NCI-H187 treated with DMSO at 0.1 percent for 48 hours (cell line): ENCODE measurements at regions not wholly inside any gene's neighbourhood (a gene's known extent, or its start where the extent isn't known, plus 50 kb on each side); places are given as distances from the start of the nearest gene placed in this dataset.

ENCODE experiments used
- DNase-seq: peaks from one replicate; lab custom pipeline; 2025; lab: John Stamatoyannopoulos, UW

DNA sequence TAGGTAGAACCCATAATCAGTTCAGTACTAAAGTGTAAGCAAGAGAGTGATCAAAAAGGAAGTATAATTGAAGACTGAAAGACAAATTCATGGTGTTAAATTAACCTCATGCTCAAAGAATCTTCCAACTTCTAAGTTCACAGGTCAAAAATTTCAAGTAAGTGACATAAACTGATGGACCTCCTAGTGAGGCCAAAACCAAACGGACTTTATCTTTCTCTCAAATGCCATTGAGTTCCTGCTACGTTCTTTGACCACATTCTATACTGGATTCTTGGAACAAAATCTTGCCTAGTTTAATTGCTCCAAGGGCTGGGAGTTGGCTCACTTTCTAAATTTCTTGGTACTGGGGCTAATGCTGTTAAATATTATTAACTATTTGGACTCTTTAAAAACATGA, 794.9 kb downstream of the TLE4 start:
- DNase-seq = no peak

DNA sequence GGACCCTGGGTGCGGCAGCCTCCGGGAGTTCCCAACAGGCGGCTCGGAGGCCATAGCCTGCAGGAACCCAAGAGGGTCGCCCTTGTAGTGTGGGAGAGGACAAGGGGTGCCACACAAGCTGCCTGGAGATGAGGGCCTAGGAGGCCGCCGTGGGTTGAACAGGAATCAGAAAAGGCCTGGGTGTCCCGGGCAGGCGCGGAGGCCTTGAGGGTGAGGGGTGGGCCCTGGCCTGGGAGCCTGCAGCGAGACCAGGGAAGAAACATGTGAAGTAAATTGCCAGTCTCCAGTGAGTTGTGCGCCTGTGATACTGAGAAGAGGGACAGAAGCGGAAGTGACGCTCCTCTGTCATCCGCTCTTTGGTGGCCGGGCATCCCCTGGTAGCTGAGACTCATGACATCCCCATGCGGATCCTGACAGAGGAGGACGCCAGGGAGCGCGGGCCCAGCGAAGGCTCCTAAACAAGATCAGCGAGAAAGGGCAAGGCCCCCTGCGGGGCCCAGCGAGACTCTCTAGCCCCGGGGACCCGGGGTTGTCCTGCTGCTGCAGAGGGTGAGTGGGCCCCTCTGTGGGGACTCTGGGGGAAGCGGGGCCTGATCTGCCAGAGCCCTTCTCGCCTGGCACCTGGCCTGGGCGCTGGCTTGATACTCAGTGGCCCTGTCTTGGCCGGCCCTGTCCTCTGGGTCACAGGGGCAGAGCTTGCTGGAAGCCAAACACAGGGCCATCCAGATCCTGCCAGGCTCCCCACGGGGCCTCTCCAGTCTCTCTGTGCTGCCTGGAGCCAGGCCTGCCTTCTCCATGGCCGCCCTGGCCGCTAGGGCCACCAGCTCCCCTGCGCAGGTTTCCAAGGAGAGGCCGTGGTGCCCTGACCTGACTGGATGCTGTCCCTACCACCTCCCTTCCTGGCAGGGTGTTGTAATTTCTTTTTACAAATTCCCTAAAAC, 788.4 kb downstream of the TLE4 start:
- no peak for DNase-seq

DNA sequence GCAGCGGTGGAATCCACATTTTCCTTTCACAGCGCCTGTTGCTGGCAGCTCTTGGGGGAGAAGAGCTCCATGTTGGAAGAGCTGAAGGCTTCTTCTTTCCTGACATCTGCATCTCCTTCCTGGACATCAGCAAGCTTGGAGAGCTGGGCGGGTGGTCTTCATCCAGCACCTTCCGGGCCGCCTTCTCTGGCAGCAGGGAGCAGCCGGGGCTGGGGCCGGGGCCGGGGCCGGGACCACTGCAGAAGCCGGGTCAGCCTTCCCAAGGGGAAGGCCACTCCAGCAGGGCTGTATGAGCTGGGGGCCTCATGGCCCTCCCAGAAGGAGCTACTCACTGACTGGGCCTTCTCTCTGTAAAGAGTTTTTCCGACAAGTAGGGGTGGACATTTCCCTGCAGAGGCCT, 787.5 kb downstream of the TLE4 start:
- DNase-seq = no peak

DNA sequence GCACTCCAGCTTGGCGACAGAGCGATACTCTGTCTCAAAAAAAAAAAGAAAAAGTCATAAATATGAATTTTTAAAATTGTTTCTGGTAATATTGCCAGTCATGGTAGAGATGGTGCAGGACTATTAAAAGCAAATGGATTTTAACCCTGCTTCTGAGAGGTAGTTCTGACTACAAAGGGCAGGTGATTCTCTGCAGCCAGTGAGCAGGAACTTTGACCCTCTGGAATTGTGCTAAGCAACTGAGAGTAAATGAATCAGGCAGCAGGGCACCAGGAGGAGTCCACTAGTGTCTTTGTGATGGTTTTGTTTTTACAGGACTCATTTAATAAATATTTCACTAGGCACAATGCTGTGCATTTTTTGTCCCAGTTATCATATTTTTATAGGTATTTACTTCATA, 781.2 kb downstream of the TLE4 start:
- DNase-seq = no peak

DNA sequence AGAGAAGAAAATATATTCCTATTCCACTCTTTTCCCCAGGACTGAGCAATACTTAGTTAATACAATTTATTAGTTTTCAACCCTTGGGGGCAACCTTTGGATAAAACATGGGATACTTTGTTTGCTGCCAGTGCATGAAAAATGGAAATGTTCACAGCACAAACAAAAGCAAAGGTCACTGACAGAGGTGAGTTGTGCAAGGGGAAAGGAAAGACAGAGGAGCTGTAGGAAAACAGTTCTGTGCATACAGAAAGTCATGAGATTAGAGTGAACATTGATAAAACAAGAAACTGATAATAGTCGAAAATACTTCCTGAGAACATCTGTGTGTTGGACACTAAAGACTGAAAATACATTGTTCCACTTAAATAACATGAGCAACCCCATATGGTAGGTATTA, 779.8 kb downstream of the TLE4 start:
- no peak for DNase-seq

DNA sequence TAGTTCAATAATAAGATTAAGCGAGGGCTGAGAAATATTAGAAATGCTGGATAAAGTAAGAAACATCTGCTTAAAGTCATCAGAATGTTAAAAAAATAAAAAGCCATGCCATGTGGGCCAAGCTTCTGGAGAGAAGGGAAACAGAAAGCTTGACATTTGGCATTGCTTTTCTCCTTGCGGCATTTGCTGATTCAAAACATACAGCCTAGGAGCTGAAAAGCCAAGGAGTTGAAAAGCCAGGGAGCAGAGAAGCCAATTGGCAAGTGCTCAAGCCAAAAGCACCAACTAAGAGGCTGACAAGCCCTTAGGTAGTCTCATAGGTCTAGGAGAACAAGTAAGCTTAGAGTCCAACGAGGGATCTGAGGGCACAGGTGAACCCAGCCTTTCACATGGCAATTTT, 754.3 kb downstream of the TLE4 start:
- DNase-seq = no peak

DNA sequence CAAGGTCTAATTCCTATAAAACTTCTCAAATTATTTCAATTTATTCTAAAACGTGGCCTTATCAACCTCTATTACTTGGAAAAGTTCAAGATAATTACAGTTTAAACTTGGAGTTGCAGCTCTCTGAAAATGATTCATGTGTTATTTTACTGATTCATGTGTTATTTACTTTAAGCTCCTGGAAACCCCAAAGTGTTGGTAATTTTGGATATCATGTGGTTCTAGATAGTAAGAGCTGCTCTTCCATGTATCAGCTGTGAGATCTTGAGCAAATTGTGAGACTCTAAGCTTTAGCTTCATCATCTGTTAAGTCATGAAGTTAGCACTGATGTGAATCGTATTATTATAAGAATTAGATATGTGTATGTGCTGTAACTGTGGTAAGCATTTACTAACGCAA, 749.2 kb downstream of the TLE4 start:
- no peak for DNase-seq

DNA sequence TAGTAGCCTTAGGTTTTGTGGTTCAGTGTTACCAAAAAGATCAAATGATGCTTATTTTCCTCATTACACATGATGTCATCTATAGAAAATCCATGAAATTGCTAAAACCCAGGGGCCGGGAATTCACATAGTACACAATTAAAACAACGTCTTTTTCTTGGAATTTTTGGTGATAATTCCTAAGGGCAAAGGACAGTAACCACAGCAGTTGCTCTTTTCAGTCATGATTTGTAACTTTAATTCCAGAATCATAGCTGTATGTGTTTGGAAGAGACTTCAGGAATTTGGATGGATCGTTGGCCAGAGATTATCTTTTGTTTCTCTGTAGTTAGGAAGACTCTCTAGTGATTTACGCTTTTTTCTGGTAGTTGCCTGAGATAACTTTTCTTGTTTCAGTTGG, 748.7 kb downstream of the TLE4 start:
- no peak for DNase-seq

DNA sequence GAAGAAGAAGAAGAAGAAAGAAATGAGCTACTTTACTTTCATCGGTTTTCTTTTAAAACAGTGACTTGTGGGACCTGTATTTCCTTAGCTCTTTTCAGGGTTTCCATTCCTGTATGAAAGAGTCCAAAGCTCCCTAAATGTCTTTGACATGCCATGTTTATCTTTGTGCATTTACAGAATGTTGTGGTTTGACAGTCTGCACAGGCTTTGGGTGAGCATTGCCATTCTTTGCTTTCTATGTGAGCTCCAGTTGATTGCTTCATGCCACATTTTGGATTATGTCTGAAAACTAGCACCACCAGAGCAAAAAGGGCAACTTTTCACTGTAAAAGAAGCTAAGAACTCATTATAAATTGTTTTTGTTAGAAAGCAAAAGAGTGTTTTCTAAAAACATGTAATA, 733.4 kb downstream of the TLE4 start:
- DNase-seq = no peak

DNA sequence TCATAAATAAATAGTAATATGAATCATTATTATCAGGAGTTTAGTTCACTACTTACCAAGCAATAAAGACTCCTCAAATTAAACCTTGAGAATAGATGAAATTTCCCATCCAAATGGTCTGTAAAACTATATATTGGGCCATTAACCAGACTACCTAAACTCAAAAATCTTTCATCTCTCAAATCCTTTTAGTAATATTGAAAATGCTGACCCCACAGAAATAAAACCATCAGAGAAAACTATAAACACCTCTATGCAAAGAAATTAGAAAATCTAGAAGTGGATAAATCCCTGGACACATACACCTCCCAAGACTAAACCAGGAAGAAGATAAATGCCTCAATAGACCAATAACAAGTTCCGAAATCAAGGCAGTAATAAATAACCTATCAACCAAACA, 723.2 kb downstream of the TLE4 start:
- no peak for DNase-seq

DNA sequence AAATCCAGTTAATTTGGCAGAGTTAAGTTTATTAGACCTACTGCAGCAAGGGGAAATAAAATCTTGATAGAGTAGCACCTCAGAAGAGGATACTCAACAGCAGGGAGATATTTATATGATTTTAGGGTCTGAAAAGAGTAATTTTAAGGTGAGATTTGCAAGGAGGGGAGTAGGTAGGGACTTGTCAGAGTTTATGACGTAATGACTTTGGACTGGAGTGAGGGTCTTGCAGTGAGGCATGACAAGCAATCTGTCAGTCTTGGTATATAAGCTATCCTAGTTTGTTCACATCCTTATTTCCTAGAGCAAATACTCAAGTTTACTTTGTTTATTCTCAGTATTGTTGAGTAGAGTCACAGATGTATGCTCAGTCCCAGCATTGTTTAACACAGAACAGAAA, 722.6 kb downstream of the TLE4 start:
- DNase-seq = no peak

DNA sequence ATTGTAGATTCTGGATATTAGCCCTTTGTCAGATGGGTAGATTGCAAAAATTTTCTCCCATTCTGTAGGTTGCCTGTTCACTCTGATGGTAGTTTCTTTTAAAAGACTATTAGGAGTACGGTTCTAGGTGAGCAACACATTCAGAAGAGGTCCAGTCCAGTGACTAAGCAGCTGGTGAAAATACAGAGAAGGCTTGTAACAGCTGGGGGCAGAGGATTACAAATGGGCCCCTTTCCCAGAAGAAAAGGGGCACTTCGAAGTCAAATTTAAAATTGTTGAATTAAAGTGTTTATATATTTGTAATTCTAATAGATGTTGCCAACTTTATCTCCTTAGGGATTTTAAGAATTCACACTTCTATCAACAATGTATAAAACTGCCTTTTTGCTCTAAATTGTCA, 720.5 kb downstream of the TLE4 start:
- no peak for DNase-seq

DNA sequence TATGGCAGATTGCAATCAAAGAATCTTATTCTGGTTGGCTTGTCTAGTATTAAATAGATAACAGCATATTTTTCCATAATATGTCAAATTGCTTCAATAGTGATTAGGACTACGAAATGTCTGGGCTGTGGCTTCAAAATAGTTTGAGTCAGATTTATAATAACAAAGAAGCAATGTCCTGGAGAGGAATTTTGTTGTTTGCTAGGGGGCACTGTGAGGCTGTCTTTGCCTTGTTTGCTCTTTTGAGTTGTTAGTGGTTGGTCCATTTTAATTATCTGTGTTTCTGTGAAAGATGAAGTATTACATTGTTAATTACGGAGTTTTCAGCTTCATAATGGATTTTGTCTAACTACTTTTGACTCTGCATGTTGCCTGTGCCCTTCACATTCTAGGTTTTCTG, 713.6 kb downstream of the TLE4 start:
- DNase-seq = no peak

DNA sequence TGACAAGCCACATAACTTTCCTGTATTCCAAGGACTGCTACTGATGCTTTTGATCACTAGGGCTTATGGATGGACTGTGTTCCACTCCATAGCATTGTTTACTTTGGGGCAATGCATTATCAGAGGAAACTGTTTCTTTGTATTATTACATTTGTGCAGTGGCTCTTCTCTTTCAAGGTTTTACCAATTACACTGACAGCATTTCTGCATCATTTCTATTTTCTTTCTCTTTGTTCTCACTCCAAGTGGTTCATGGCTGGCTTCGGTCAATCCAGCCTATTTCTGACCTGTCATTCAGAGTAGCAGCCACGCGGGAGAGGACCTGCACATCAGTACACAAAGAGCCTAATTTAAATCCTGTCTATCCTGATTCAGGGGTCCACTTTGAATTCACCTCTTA, 711.0 kb downstream of the TLE4 start:
- DNase-seq = no peak

DNA sequence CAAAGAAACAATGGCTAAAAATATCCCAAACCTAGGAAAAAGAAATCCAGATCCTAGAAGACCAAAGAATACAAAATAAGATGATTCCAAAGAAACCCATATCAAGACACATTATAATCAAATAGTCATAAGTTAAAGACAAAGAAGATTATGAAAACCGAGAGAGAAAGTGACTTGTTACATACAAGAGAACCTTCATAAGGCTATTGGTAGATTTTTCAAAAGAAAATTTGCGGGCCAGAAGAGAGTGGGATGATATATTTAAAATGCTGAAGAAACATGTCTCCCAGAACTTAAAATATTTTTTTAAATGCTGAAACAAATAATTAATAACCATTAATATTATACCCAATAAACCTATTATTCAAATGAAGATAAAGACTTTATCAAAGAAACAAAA, 687.3 kb downstream of the TLE4 start:
- DNase-seq = no peak

DNA sequence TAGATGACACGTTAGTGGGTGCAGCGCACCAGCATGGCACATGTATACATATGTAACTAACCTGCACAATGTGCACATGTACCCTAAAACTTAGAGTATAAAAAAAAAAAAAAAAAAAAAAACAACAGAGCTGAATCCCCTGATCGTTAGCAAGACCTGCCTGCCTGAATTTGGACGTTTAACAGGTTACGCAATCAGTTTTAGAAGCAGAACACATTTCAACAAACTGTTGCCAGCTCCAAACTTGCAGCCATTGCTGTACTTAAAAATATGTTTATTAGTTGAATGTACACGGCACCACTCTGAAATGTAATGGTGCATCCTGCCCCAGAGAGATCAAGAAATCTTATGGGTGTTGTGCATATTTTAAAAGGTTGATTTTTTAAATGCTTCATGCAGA, 680.0 kb downstream of the TLE4 start:
- DNase-seq = no peak

DNA sequence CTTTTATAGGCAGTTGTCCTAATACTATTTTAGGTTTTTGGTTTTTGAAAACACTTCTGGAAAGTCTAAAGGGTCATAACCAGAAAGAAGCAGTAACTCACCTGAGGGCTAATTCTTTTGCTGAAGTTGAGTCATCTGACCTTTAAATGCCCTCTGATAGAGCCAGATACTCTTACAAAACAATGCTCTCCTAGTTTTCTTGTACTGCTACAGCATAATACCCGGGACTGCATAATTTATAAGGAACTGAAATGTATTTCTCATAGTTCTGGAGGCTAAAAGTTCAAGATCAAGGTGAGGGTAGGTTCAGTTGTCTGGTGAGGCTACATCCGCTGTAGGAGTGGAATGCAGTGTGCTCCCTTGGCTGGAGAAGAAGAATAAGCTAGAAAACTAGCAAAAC, 670.3 kb downstream of the TLE4 start:
- DNase-seq = no peak

DNA sequence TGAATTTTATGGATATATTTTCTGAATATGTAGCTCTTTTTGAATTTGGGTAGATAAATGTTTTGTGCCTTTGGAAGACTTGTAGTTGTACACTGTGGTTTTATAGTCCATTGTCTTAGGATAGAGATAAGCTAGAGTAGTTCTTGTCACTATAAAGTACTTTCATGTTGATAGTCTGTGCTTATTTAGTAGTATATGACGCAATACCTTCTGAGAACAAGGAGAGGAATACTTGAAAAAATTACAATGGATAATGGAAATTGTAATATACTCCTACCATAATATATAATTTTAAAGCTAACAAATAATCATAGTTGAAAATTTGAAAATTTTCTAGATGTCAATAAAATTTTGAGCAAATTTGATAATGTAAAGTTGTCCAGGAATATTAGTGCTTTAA, 664.0 kb downstream of the TLE4 start:
- no peak for DNase-seq

DNA sequence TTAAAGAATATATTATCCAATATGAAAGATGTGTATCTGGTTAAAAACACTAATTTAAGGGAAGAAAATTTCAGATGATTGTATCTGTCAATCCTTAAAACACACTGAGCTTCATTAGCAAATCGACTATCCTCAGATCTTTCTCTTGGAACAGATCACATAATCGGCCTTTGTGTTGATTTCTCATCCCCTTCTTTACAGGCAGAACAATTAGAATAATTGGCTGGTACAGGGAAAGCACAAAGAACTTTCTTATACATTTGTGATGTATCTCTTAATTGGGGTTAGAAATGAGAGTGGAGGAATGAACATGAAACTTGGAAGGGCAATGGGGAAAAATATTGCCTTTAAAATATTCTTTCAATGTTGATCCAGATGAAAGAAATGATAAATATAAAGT, 662.1 kb downstream of the TLE4 start:
- no peak for DNase-seq

DNA sequence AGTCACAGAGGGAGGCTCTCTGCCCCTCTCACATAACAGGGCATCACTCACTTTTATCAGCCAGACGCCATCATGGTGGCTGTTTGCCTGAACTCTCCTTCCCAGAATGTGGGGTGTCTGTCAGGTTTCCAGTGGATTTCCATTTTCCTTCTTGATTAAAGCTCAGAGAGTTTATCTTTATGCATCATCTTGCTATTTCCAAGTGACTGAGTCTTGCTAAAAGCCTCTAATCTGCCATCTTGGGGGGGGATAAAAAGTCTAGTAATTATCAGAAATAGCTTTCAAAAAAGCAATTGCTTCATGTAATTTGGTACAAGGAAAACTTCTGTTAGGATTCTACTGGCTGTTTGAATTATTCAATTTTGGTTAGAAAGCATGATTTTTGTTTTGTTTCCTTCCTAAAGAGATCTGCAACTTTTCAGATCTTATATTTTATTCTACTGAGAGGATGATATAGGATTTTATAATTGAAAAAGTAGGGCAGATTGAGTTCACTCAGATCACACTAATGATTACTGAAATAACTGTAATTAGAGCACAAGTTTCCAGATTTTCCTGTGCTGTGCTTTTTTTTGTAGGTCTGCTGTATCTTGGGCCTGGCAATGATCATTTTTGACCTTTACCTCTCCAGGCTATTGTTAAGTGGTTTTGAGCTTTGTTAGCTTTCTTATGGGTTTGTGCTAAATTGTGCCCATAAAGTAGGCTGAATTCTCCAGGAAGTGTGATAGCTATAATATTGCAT, 661.5 kb downstream of the TLE4 start:
- DNase-seq = no peak

DNA sequence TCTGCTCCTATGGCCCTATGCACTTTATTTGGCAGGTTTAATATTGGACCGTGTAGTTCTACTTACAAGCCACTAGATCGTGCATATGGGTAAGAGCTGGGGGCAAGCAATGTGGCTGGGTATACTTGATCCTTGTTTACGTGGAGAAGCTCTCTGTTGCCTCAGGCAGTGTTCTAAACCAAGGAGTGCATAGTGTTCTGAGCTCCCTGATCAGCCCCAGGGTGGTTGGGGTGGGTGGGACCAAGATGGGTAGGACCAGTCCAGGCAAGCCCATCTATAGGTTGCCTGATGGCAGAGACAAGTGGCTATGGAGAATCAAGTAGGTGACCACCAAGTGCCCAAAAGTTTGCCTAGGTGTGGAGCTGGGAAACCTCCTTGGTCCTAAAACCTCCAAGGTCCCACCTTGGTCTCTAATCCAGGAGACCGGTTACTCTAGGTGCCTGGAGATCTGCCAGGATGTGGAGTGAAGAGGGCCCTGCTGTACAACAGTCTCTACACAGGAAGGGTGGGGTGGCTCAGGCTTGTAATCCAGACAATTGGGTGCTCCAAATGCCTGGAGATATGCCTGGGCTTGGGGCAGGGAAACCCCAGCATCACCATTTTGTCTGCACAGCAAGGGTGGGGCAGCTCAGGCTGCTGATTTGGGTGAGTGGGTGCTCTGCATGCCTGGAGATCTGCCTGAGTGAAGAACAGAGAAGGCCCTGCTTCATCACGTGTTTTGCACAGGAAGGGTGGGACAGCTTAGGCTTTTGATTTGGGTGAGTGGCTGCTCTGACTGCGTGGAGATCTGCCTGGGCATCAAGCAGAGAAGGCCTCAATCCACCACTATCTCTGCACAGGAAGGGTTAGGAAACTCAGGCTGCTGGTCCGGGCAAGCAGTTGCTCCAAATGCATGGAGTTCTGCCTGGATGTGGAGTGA, 659.8 kb downstream of the TLE4 start:
- no peak for DNase-seq

DNA sequence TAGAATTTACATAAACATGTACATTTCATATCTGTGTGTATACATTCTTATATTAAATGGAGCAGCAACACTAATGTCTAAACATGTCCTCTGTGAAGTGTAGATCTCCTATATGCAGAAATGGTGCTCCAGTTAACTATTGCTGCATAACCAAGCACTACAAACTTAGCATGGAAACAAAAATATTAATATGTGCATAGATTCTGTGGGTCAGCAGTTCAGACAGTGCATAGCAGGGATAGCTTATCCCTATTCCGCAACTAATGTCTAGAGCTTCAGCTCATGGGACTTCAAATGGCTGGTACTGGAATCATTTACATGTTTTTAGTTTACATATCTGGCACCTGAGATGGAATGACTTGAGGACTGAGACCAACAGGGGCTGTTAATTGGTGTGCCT, 652.1 kb downstream of the TLE4 start:
- DNase-seq = no peak
